ENCODE measurements at regions not wholly inside any gene's neighbourhood (a gene's known extent, or its start where the extent isn't known, plus 50 kb on each side); places are given as distances from the start of the nearest gene placed in this dataset.

DNA sequence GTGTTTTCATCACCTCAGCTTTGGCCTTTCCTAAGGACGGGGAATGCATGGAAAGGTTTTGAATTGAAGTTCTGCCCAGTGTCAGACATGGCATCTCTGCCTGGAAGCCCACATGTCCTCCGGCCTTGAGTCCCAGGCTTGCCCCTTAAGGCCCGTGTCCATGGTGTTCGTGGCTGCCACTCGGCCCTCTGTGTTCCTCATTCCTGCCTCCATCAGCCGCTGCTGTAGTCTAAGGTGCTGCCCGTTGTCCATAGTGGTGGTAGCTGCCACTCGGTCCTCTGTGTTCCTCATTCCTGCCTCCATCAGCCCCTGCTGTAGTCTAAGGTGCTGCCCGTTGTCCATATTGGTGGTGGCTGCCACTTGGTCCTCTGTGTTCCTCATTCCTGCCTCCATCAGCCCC, 180.7 kb upstream of the SHH start:
- Mint-ChIP-seq H3K36me3 (ENCODE audit: low read depth) (no peaks in the 10 kb centered on the region), H3K27ac (no peak overlapping the region), H3K4me1 (ENCODE audit: low read depth) (peaks cover 82% of the 10 kb centered on the region), H3K4me3 (no peak overlapping the region), H3K9me3 (no peaks in the 10 kb centered on the region), H3K27me3 (peaks cover 17% of the 10 kb centered on the region)
- Histone ChIP-seq H3K9me3 (ENCODE audit: control insufficient read depth in 1 of 2, insufficient read depth in 1 of 2, low read length in 2 of 2) (peaks cover 0 to 55% of the 10 kb centered on the region in 2 experiments), H3K4me3 (ENCODE audit: low read length) (no peak overlapping the region), H3K4me1 (ENCODE audit: insufficient read depth, low read length) (peaks cover 48% of the 10 kb centered on the region), H3K27ac (ENCODE audit: low read depth in 1 of 2, low read length in 2 of 2) (no peak overlapping the region), H3K27me3 (ENCODE audit: control insufficient read depth in 1 of 2, insufficient read depth in 2 of 2, low read length in 2 of 2) (peaks cover 0 to 3% of the 10 kb centered on the region in 2 experiments), H3K36me3 (ENCODE audit: insufficient read depth, low read length) (no peaks in the 10 kb centered on the region)
- POLR2A ChIA-PET: no interaction called here
- intact Hi-C loops (cut with DNase I, micrococcal nuclease): no loop called here
- no peak for ATAC-seq (ENCODE audit: poor library complexity)
- CTCF ChIA-PET: no interaction called here
- TF ChIP-seq, protein P1, sequence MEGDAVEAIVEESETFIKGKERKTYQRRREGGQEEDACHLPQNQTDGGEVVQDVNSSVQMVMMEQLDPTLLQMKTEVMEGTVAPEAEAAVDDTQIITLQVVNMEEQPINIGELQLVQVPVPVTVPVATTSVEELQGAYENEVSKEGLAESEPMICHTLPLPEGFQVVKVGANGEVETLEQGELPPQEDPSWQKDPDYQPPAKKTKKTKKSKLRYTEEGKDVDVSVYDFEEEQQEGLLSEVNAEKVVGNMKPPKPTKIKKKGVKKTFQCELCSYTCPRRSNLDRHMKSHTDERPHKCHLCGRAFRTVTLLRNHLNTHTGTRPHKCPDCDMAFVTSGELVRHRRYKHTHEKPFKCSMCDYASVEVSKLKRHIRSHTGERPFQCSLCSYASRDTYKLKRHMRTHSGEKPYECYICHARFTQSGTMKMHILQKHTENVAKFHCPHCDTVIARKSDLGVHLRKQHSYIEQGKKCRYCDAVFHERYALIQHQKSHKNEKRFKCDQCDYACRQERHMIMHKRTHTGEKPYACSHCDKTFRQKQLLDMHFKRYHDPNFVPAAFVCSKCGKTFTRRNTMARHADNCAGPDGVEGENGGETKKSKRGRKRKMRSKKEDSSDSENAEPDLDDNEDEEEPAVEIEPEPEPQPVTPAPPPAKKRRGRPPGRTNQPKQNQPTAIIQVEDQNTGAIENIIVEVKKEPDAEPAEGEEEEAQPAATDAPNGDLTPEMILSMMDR (IDR thresholded peaks at IDR 0.05): no peak
- DNase-seq: no peak

DNA sequence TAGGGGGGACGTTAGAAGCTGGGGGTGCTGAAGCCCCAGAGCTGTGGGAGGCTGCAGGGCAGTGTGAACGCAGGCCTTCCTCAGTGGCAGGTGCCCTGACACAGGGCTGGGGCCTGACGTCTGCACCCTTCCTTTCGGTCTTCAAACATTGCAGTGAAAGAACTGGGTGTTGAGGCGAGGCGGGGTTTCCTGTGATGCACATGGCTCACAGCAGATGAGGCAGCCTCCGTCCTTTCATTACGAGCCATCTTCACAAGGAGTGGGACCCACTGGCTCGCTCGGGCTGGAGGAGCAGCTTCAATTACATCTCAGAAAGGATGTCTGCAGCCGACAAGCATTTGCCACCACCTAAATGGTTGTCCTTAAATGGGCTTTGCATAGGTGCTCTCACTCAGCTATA, 180.3 kb upstream of the SHH start:
- Histone ChIP-seq H3K4me3 (ENCODE audit: low read length) (no peak overlapping the region), H3K9me3 (ENCODE audit: control insufficient read depth in 1 of 2, insufficient read depth in 1 of 2, low read length in 2 of 2) (peaks cover 0 to 55% of the 10 kb centered on the region in 2 experiments), H3K36me3 (ENCODE audit: insufficient read depth, low read length) (no peaks in the 10 kb centered on the region), H3K27ac (ENCODE audit: low read depth in 1 of 2, low read length in 2 of 2) (no peak overlapping the region), H3K4me1 (ENCODE audit: insufficient read depth, low read length) (peaks cover 44% of the 10 kb centered on the region), H3K27me3 (ENCODE audit: control insufficient read depth in 1 of 2, insufficient read depth in 2 of 2, low read length in 2 of 2) (peaks cover 0 to under 1% of the 10 kb centered on the region in 2 experiments)
- Mint-ChIP-seq H3K4me3 (no peak overlapping the region), H3K4me1 (ENCODE audit: low read depth) (peaks cover 82% of the 10 kb centered on the region), H3K27ac (no peak overlapping the region), H3K27me3 (peaks cover 17% of the 10 kb centered on the region), H3K9me3 (no peaks in the 10 kb centered on the region), H3K36me3 (ENCODE audit: low read depth) (no peaks in the 10 kb centered on the region)
- peak; percentile 70 for ATAC-seq (ENCODE audit: poor library complexity)
- CTCF ChIA-PET: no interaction called here
- TF ChIP-seq, protein P1 (IDR thresholded peaks at IDR 0.05): no peak
- no peak for DNase-seq
- POLR2A ChIA-PET: no interaction called here
- intact Hi-C loops (cut with DNase I, micrococcal nuclease): no loop called here

DNA sequence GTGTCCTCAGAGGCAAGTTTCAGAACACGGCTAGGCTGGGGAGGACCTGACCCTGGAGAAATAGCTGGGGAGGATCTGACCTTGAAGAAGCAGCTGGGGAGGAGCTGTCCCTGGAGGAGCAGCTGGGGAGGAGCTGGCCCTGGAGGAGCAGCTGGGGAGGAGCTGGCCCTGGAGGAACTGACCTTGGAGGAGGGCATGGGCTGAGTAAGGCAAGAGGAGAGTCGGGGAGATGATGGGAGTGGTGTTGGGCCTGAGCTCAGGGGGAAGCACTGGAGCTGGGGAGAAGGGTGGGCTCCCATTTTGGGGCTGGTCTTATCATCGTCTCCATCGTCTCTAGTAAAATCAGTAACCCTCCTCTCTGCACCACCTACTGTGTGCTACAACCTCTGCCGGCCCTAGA, 179.8 kb upstream of the SHH start:
- H3K36me3 ChIP-seq (ENCODE audit: insufficient read depth, low read length): no peaks in the 10 kb centered on the region
- no peaks in the 10 kb centered on the region for H3K27me3 ChIP-seq (ENCODE audit: control insufficient read depth in 1 of 2, insufficient read depth in 2 of 2, low read length in 2 of 2)
- H3K27ac ChIP-seq (ENCODE audit: low read depth in 1 of 2, low read length in 2 of 2): no peak overlapping the region
- Mint-ChIP-seq H3K4me1 (ENCODE audit: low read depth) (peaks cover 82% of the 10 kb centered on the region), H3K9me3 (no peaks in the 10 kb centered on the region), H3K4me3 (no peak overlapping the region), H3K27ac (no peak overlapping the region), H3K27me3 (peaks cover 13% of the 10 kb centered on the region), H3K36me3 (ENCODE audit: low read depth) (no peaks in the 10 kb centered on the region)
- CTCF ChIA-PET: no interaction called here
- ATAC-seq (ENCODE audit: poor library complexity) (no peak), DNase-seq (no peak)
- POLR2A ChIA-PET: no interaction called here
- TF ChIP-seq, protein P1 (IDR thresholded peaks at IDR 0.05): no peak
- H3K4me1 ChIP-seq (ENCODE audit: insufficient read depth, low read length): peaks cover 42% of the 10 kb centered on the region
- H3K9me3 ChIP-seq (ENCODE audit: control insufficient read depth in 1 of 2, insufficient read depth in 1 of 2, low read length in 2 of 2): peaks cover 0 to 54% of the 10 kb centered on the region in 2 experiments
- intact Hi-C loops (cut with DNase I, micrococcal nuclease): no loop called here
- no peak overlapping the region for H3K4me3 ChIP-seq (ENCODE audit: low read length)

Data from CD4-positive, alpha-beta T cell (primary cell).